ENCODE measurements at regions not wholly inside any gene's neighbourhood (a gene's known extent, or its start where the extent isn't known, plus 50 kb on each side); places are given as distances from the start of the nearest gene placed in this dataset.

GRCh38 chr11:116129456-116129855 is 625.2 kb upstream of the CADM1 start:
- Histone ChIP-seq H3K27ac (ENCODE audit: low read depth, low read length, poor library complexity, severe bottlenecking) (no peak overlapping the region), H3F3A (ENCODE audit: insufficient read depth, low read length) (no peaks in the 10 kb centered on the region), H3K4me2 (ENCODE audit: low read length) (no peak overlapping the region), H2AFZ (ENCODE audit: low read length) (no peak overlapping the region), H3K4me3 (ENCODE audit: low read depth, low read length, poor library complexity, severe bottlenecking) (no peak overlapping the region), H3K9ac (ENCODE audit: low read length) (no peak overlapping the region), H3K27me3 (ENCODE audit: insufficient read depth, low read length) (no peaks in the 10 kb centered on the region), H3K9me2 (ENCODE audit: low read depth, low read length) (no peaks in the 10 kb centered on the region), H4K20me1 (ENCODE audit: insufficient read depth, low read length) (no peaks in the 10 kb centered on the region), H3K9me3 (ENCODE audit: low read length) (no peaks in the 10 kb centered on the region), H3K79me2 (ENCODE audit: insufficient read depth, low read length) (no peaks in the 10 kb centered on the region), H3K4me1 (ENCODE audit: insufficient read depth, low read length, severe bottlenecking) (no peaks in the 10 kb centered on the region), H3K36me3 (ENCODE audit: insufficient read depth, low read length) (no peaks in the 10 kb centered on the region)
- TF ChIP-seq EZH2 (IDR thresholded peaks at IDR 0.05; ENCODE audit: borderline replicate concordance, low read length) = no peak
- no peak for TF ChIP-seq CTCF (IDR thresholded peaks at IDR 0.05; ENCODE audit: low read length)

GRCh38 chr11:116126562-116126961 is 622.3 kb upstream of the CADM1 start:
- H3F3A ChIP-seq (ENCODE audit: insufficient read depth, low read length) = no peaks in the 10 kb centered on the region
- TF ChIP-seq EZH2 (IDR thresholded peaks at IDR 0.05; ENCODE audit: borderline replicate concordance, low read length) (no peak), CTCF (IDR thresholded peaks at IDR 0.05; ENCODE audit: low read length) (no peak)

GRCh38 chr11:116124922-116125714 is 620.9 kb upstream of the CADM1 start:
- no peaks in the 10 kb centered on the region for H3K9me3 ChIP-seq (ENCODE audit: low read length)
- no peak overlapping the region for H3K9ac ChIP-seq (ENCODE audit: low read length)
- TF ChIP-seq CTCF (IDR thresholded peaks at IDR 0.05; ENCODE audit: low read length) (no peak), EZH2 (IDR thresholded peaks at IDR 0.05; ENCODE audit: borderline replicate concordance, low read length) (no peak)
- no peaks in the 10 kb centered on the region for H3K4me1 ChIP-seq (ENCODE audit: insufficient read depth, low read length, severe bottlenecking)
- H3K27me3 ChIP-seq (ENCODE audit: insufficient read depth, low read length) = no peaks in the 10 kb centered on the region
- no peaks in the 10 kb centered on the region for H3K9me2 ChIP-seq (ENCODE audit: low read depth, low read length)
- H3K27ac ChIP-seq (ENCODE audit: low read depth, low read length, poor library complexity, severe bottlenecking) = no peak overlapping the region
- H3K4me2 ChIP-seq (ENCODE audit: low read length) = no peak overlapping the region
- no peaks in the 10 kb centered on the region for H3F3A ChIP-seq (ENCODE audit: insufficient read depth, low read length)
- no peak overlapping the region for H2AFZ ChIP-seq (ENCODE audit: low read length)
- H3K79me2 ChIP-seq (ENCODE audit: insufficient read depth, low read length) = no peaks in the 10 kb centered on the region
- no peak overlapping the region for H3K4me3 ChIP-seq (ENCODE audit: low read depth, low read length, poor library complexity, severe bottlenecking)
- no peaks in the 10 kb centered on the region for H4K20me1 ChIP-seq (ENCODE audit: insufficient read depth, low read length)
- H3K36me3 ChIP-seq (ENCODE audit: insufficient read depth, low read length) = no peaks in the 10 kb centered on the region

More at GRCh38 chr11:116126562-116126961, 622.3 kb upstream of the CADM1 start:
- Histone ChIP-seq H3K79me2 (ENCODE audit: insufficient read depth, low read length) (no peaks in the 10 kb centered on the region), H3K36me3 (ENCODE audit: insufficient read depth, low read length) (no peaks in the 10 kb centered on the region), H2AFZ (ENCODE audit: low read length) (no peak overlapping the region), H3K9ac (ENCODE audit: low read length) (no peak overlapping the region), H3K9me2 (ENCODE audit: low read depth, low read length) (no peaks in the 10 kb centered on the region), H3K4me2 (ENCODE audit: low read length) (no peak overlapping the region), H3K9me3 (ENCODE audit: low read length) (no peaks in the 10 kb centered on the region), H3K27ac (ENCODE audit: low read depth, low read length, poor library complexity, severe bottlenecking) (no peak overlapping the region), H3K4me1 (ENCODE audit: insufficient read depth, low read length, severe bottlenecking) (no peaks in the 10 kb centered on the region), H4K20me1 (ENCODE audit: insufficient read depth, low read length) (no peaks in the 10 kb centered on the region), H3K4me3 (ENCODE audit: low read depth, low read length, poor library complexity, severe bottlenecking) (no peak overlapping the region), H3K27me3 (ENCODE audit: insufficient read depth, low read length) (no peaks in the 10 kb centered on the region)

Measured in OCI-LY1 (cell line).